Neural progenitor cell (in vitro differentiated cells): ENCODE measurements at regions not wholly inside any gene's neighbourhood (a gene's known extent, or its start where the extent isn't known, plus 50 kb on each side); places are given as distances from the start of the nearest gene placed in this dataset.

ENCODE experiments used
- DNase-seq: peaks from one replicate; pipeline ENCODE4 v3.0.0-alpha.2; 2016; ENCODE audit warnings: low spot score
- H2AFZ ChIP-seq: fragments of 200-600 bp; sonication (generic); replicated peaks from 2 replicates; pipeline ENCODE4 v1.6.1; 2016; ENCODE audit warnings: antibody characterized with exemption
- H3F3A ChIP-seq: fragments of 200-600 bp; sonication (generic); 2 replicates; pipeline ENCODE4 v1.6.1; 2016; ENCODE audit warnings: antibody characterized with exemption, low read depth
- H3K27ac ChIP-seq: fragments of 200-600 bp; sonication (generic); 2 replicates; pipeline ENCODE4 v1.5.1; 2016; ENCODE audit warnings: mild to moderate bottlenecking
- H3K27me3 ChIP-seq: fragments of 200-600 bp; sonication (generic); 2 replicates; pipeline ENCODE4 v1.6.1; 2016; ENCODE audit warnings: mild to moderate bottlenecking, moderate library complexity
- H3K36me3 ChIP-seq: fragments of 200-600 bp; sonication (generic); 2 replicates; pipeline ENCODE4 v1.5.1; 2016
- H3K4me1 ChIP-seq: fragments of 200-600 bp; sonication (generic); 2 replicates; pipeline ENCODE4 v1.6.1; 2016; ENCODE audit warnings: mixed run types
- H3K4me2 ChIP-seq: fragments of 200-600 bp; sonication (generic); 2 replicates; pipeline ENCODE4 v1.6.1; 2016
- H3K4me3 ChIP-seq: fragments of 200-600 bp; sonication (generic); 2 replicates; pipeline ENCODE4 v1.5.1; 2016
- H3K79me2 ChIP-seq: fragments of 200-600 bp; sonication (generic); 2 replicates; pipeline ENCODE4 v1.6.1; 2016; ENCODE audit warnings: low read depth
- H3K9ac ChIP-seq: fragments of 200-600 bp; sonication (generic); 2 replicates; pipeline ENCODE4 v1.6.1; 2016
- H3K9me3 ChIP-seq: fragments of 200-600 bp; sonication (generic); 2 replicates; pipeline ENCODE4 v1.5.1; 2016; ENCODE audit warnings: low read depth
- H4K20me1 ChIP-seq: fragments of 200-600 bp; sonication (generic); 2 replicates; pipeline ENCODE4 v1.6.1; 2016; ENCODE audit warnings: low read depth
- H3K27ac Mint-ChIP-seq: 3 replicates; pipeline ENCODE4 v1.8.0; 2021; ENCODE audit warnings: mixed read lengths
- H3K27me3 Mint-ChIP-seq: 2 replicates; pipeline ENCODE4 v1.8.0; 2022; ENCODE audit warnings: low read depth, mild to moderate bottlenecking, inconsistent platforms, moderate library complexity, mixed read lengths; ENCODE audit not compliant: insufficient read depth
- H3K36me3 Mint-ChIP-seq: 3 replicates; pipeline ENCODE4 v1.8.0; 2021; ENCODE audit warnings: mixed read lengths
- H3K4me1 Mint-ChIP-seq: 3 replicates; pipeline ENCODE4 v1.8.0; 2021; ENCODE audit warnings: mixed read lengths
- H3K4me3 Mint-ChIP-seq: 3 replicates; pipeline ENCODE4 v1.8.0; 2021; ENCODE audit warnings: mild to moderate bottlenecking, moderate library complexity, mixed read lengths
- H3K9me3 Mint-ChIP-seq: 3 replicates; pipeline ENCODE4 v1.8.0; 2020; ENCODE audit warnings: mixed read lengths
- EZH2 ChIP-seq: fragments of 200-600 bp; sonication (generic); IDR thresholded peaks from 2 replicates; pipeline ENCODE4 v1.6.1; 2017; ENCODE audit warnings: antibody characterized with exemption, mild to moderate bottlenecking, moderate library complexity
- EZH2phosphoT487 ChIP-seq: fragments of 200-600 bp; sonication (generic); IDR thresholded peaks from 2 replicates; pipeline ENCODE4 v1.6.1; 2017; ENCODE audit warnings: antibody characterized with exemption
- TF ChIP-seq, protein P1 (sequence below): fragments of 200-600 bp; sonication (generic); IDR thresholded peaks from 2 replicates; pipeline ENCODE4 v1.5.1; 2017; ENCODE audit warnings: antibody characterized with exemption, mild to moderate bottlenecking

- no peaks in the 10 kb centered on the region for H3K27me3 ChIP-seq
- no peak overlapping the region for H2AFZ ChIP-seq
- no peaks in the 10 kb centered on the region for H3K79me2 ChIP-seq
- H3K36me3 ChIP-seq, result no peaks in the 10 kb centered on the region
- Mint-ChIP-seq H3K27me3 (peaks cover 2% of the 10 kb centered on the region), H3K4me1 (peaks cover 3% of the 10 kb centered on the region), H3K4me3 (no peak overlapping the region), H3K36me3 (no peaks in the 10 kb centered on the region), H3K9me3 (peaks cover 3% of the 10 kb centered on the region), H3K27ac (no peak overlapping the region)
- no peak for DNase-seq
- H3F3A ChIP-seq, result no peaks in the 10 kb centered on the region
- no peaks in the 10 kb centered on the region for H3K4me1 ChIP-seq
- no peak overlapping the region for H3K4me3 ChIP-seq
- H3K4me2 ChIP-seq, result no peak overlapping the region
- H3K27ac ChIP-seq, result no peak overlapping the region
- H4K20me1 ChIP-seq, result no peaks in the 10 kb centered on the region
- no peak for TF ChIP-seq EZH2
- H3K9me3 ChIP-seq, result no peaks in the 10 kb centered on the region
- no peak overlapping the region for H3K9ac ChIP-seq
These were observed 98.7 kb upstream of the IQSEC1 start for GRCh38 chr3:13171704-13172643.

GRCh38 chr3:13170317-13170716 lies 97.1 kb upstream of the IQSEC1 start:
- Histone ChIP-seq H3K27me3 (no peaks in the 10 kb centered on the region), H3K4me3 (no peak overlapping the region), H3K27ac (no peak overlapping the region), H4K20me1 (no peaks in the 10 kb centered on the region), H2AFZ (no peak overlapping the region), H3F3A (no peaks in the 10 kb centered on the region), H3K4me1 (no peaks in the 10 kb centered on the region), H3K4me2 (no peak overlapping the region), H3K79me2 (no peaks in the 10 kb centered on the region), H3K9me3 (no peaks in the 10 kb centered on the region), H3K36me3 (no peaks in the 10 kb centered on the region), H3K9ac (no peak overlapping the region)
- Mint-ChIP-seq H3K4me1 (peaks cover 8% of the 10 kb centered on the region), H3K36me3 (no peaks in the 10 kb centered on the region), H3K4me3 (no peak overlapping the region), H3K27ac (no peak overlapping the region), H3K27me3 (peaks cover 2% of the 10 kb centered on the region), H3K9me3 (peaks cover 3% of the 10 kb centered on the region)
- no peak for TF ChIP-seq EZH2phosphoT487
- TF ChIP-seq EZH2, result no peak
- TF ChIP-seq, protein P1, sequence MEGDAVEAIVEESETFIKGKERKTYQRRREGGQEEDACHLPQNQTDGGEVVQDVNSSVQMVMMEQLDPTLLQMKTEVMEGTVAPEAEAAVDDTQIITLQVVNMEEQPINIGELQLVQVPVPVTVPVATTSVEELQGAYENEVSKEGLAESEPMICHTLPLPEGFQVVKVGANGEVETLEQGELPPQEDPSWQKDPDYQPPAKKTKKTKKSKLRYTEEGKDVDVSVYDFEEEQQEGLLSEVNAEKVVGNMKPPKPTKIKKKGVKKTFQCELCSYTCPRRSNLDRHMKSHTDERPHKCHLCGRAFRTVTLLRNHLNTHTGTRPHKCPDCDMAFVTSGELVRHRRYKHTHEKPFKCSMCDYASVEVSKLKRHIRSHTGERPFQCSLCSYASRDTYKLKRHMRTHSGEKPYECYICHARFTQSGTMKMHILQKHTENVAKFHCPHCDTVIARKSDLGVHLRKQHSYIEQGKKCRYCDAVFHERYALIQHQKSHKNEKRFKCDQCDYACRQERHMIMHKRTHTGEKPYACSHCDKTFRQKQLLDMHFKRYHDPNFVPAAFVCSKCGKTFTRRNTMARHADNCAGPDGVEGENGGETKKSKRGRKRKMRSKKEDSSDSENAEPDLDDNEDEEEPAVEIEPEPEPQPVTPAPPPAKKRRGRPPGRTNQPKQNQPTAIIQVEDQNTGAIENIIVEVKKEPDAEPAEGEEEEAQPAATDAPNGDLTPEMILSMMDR, result no peak
- no peak for DNase-seq

DNA sequence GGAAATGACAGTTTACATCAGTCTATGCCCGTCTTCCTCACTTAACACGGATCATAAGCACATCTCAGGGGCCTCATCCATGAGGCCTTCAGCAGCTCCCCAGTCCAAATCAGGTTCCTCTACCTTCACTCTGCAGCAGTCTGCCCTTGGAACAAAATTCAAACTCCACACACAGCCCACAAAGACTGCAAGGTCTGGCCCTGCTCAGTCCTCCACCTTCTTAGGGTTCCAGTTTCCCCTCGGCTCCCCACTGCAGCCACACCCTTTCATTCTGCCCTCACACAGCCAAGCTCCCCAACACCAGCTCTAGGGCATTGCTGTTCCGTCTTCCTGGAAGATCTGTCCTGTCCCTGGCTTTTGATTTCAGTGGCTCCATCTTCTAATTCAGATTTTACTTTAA lies 95.2 kb upstream of the IQSEC1 start:
- H3K4me3 ChIP-seq, result no peak overlapping the region
- Mint-ChIP-seq H3K4me1 (peaks cover 17% of the 10 kb centered on the region), H3K9me3 (peaks cover 3% of the 10 kb centered on the region), H3K36me3 (no peaks in the 10 kb centered on the region), H3K27me3 (peaks cover 2% of the 10 kb centered on the region), H3K4me3 (no peak overlapping the region), H3K27ac (no peak overlapping the region)
- H3K27ac ChIP-seq, result no peak overlapping the region
- no peak for DNase-seq
- no peaks in the 10 kb centered on the region for H3K9me3 ChIP-seq
- no peaks in the 10 kb centered on the region for H3K36me3 ChIP-seq
- H2AFZ ChIP-seq, result no peak overlapping the region
- no peaks in the 10 kb centered on the region for H3K79me2 ChIP-seq
- H3K27me3 ChIP-seq, result no peaks in the 10 kb centered on the region
- H3K4me2 ChIP-seq, result no peak overlapping the region
- H4K20me1 ChIP-seq, result no peaks in the 10 kb centered on the region
- no peak overlapping the region for H3K9ac ChIP-seq
- no peaks in the 10 kb centered on the region for H3K4me1 ChIP-seq
- H3F3A ChIP-seq, result peaks cover 6% of the 10 kb centered on the region
- TF ChIP-seq EZH2phosphoT487 (no peak), EZH2 (no peak)
- TF ChIP-seq, protein P1, result no peak

GRCh38 chr3:13167829-13168228 lies 94.6 kb upstream of the IQSEC1 start:
- H3K4me3 Mint-ChIP-seq, result no peak overlapping the region
- no peak for DNase-seq
- H3K36me3 ChIP-seq, result no peaks in the 10 kb centered on the region
- peaks cover 3% of the 10 kb centered on the region for H3K9me3 Mint-ChIP-seq
- H3K4me1 Mint-ChIP-seq, result peaks cover 17% of the 10 kb centered on the region
- H3K27ac Mint-ChIP-seq, result no peak overlapping the region
- no peak overlapping the region for H3K4me2 ChIP-seq
- no peaks in the 10 kb centered on the region for H4K20me1 ChIP-seq
- no peaks in the 10 kb centered on the region for H3K4me1 ChIP-seq
- H3K9ac ChIP-seq, result no peak overlapping the region
- TF ChIP-seq, protein P1, result no peak
- no peak for TF ChIP-seq EZH2
- H2AFZ ChIP-seq, result no peak overlapping the region
- no peaks in the 10 kb centered on the region for H3K27me3 ChIP-seq
- peaks cover 6% of the 10 kb centered on the region for H3F3A ChIP-seq
- H3K27ac ChIP-seq, result no peak overlapping the region
- peaks cover 2% of the 10 kb centered on the region for H3K27me3 Mint-ChIP-seq
- H3K9me3 ChIP-seq, result no peaks in the 10 kb centered on the region
- H3K79me2 ChIP-seq, result no peaks in the 10 kb centered on the region
- H3K36me3 Mint-ChIP-seq, result no peaks in the 10 kb centered on the region
- no peak overlapping the region for H3K4me3 ChIP-seq
